ENCODE measurements at regions not wholly inside any gene's neighbourhood (a gene's known extent, or its start where the extent isn't known, plus 50 kb on each side); places are given as distances from the start of the nearest gene placed in this dataset.

DNA sequence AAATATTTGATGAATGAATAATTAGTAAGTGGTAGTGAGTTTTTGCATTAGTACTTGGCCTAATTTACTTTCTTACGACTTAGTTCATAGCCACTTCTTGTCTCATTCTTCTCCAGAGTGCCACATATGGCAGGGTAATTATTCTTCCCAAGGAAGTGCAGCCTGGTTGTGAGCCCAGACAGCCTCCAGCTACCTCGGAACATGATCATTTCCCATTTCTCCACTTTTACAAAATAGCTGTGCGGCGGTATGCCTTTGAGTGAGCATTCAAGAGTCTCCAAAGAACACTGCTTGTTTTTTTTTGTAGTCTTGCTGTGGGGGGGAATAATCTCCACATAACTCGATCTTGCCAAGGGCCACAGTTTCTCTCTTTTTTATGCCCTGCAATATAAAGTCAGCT lies 765.0 kb downstream of the HDGFL1 start:
- Histone ChIP-seq H3K9ac (ENCODE audit: extremely low read depth, insufficient read length, low read length) (no peak overlapping the region), H4K20me1 (ENCODE audit: control insufficient read depth, insufficient read depth, insufficient read length) (no peaks in the 10 kb centered on the region), H3K4ac (ENCODE audit: low read depth, low read length) (no peak overlapping the region), H3K9me3 (ENCODE audit: control insufficient read depth, low read depth, low read length) (no peaks in the 10 kb centered on the region), H3K23me2 (ENCODE audit: insufficient read length, low read depth, low read length, poor library complexity, severe bottlenecking) (no peaks in the 10 kb centered on the region), H4K5ac (ENCODE audit: insufficient read length, low read depth, low read length) (no peak overlapping the region), H3K79me1 (ENCODE audit: insufficient read depth, low read depth, low read length, poor library complexity, severe bottlenecking) (no peaks in the 10 kb centered on the region), H3T11ph (ENCODE audit: low read length) (no peak overlapping the region), H3K79me2 (ENCODE audit: insufficient read depth, low read length) (no peaks in the 10 kb centered on the region), H3K4me2 (ENCODE audit: insufficient read depth, insufficient read length, low read length) (no peak overlapping the region), H2BK5ac (ENCODE audit: insufficient read length, low read length) (no peak overlapping the region), H3K18ac (ENCODE audit: insufficient read length, low read depth, low read length) (no peak overlapping the region), H2BK20ac (ENCODE audit: low read depth, low read length, poor library complexity, severe bottlenecking) (no peak overlapping the region), H2AFZ (ENCODE audit: low read length) (no peak overlapping the region), H3K14ac (ENCODE audit: insufficient read depth, low read length) (no peak overlapping the region), H2BK15ac (ENCODE audit: low read depth, low read length) (no peak overlapping the region), H4K91ac (ENCODE audit: insufficient read length, low read depth, low read length) (no peak overlapping the region), H4K8ac (replicated peaks; ENCODE audit: insufficient read length, low read depth, low read length) (no peak overlapping the region), H3K27me3 (ENCODE audit: insufficient read depth, low read length) (no peaks in the 10 kb centered on the region), H2BK12ac (ENCODE audit: insufficient read length, low read depth, low read length) (no peak overlapping the region), H2BK120ac (ENCODE audit: low read depth, low read length, poor library complexity, severe bottlenecking) (no peak overlapping the region), H3K4me1 (ENCODE audit: insufficient read depth, low read length) (no peaks in the 10 kb centered on the region; the same call in 1 of the 2 replicates), H3K27ac (ENCODE audit: insufficient read length, low read depth, low read length) (no peak overlapping the region), H3K56ac (ENCODE audit: insufficient read length, low read depth, low read length) (no peak overlapping the region), H3K23ac (ENCODE audit: insufficient read length, low read depth, low read length) (no peak overlapping the region), H2AK5ac (ENCODE audit: insufficient read length, low read length) (no peak overlapping the region)
- no peak overlapping the region for H3K27ac Mint-ChIP-seq
- WGBS (ENCODE audit: extremely low coverage, insufficient read length, low lambda C conversion rate) = no CpG with 5 or more reads among the region's 5 CpGs
- peaks cover 0 to 3% of the 10 kb centered on the region in 2 experiments; a peak in 2 of 4 replicates for H3K4me1 Mint-ChIP-seq
- no peaks in the 10 kb centered on the region for H3K27me3 Mint-ChIP-seq (ENCODE audit: low read depth)
- no peaks in the 10 kb centered on the region for H3K9me3 Mint-ChIP-seq
- no peak overlapping the region for H3K4me3 Mint-ChIP-seq
- TF ChIP-seq, protein P1, sequence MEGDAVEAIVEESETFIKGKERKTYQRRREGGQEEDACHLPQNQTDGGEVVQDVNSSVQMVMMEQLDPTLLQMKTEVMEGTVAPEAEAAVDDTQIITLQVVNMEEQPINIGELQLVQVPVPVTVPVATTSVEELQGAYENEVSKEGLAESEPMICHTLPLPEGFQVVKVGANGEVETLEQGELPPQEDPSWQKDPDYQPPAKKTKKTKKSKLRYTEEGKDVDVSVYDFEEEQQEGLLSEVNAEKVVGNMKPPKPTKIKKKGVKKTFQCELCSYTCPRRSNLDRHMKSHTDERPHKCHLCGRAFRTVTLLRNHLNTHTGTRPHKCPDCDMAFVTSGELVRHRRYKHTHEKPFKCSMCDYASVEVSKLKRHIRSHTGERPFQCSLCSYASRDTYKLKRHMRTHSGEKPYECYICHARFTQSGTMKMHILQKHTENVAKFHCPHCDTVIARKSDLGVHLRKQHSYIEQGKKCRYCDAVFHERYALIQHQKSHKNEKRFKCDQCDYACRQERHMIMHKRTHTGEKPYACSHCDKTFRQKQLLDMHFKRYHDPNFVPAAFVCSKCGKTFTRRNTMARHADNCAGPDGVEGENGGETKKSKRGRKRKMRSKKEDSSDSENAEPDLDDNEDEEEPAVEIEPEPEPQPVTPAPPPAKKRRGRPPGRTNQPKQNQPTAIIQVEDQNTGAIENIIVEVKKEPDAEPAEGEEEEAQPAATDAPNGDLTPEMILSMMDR (conservative IDR thresholded peaks at IDR 0.05) = no peak
- DNase-seq = no peak
- H3K36me3 Mint-ChIP-seq (ENCODE audit: insufficient read depth in 1 of 3, low read depth in 3 of 3) = no peaks in the 10 kb centered on the region
